GM12873 (cell line): ENCODE measurements at regions not wholly inside any gene's neighbourhood (a gene's known extent, or its start where the extent isn't known, plus 50 kb on each side); places are given as distances from the start of the nearest gene placed in this dataset.

Experiments used
- TF ChIP-seq, protein P1 (sequence below): IDR thresholded peaks from 2 replicates; pipeline ENCODE4 v1.5.1; 2012; ENCODE audit warnings: low read depth, mild to moderate bottlenecking, moderate library complexity, low read length, control low read depth; ENCODE audit not compliant: insufficient read depth; ENCODE audit errors: missing control alignments

DNA sequence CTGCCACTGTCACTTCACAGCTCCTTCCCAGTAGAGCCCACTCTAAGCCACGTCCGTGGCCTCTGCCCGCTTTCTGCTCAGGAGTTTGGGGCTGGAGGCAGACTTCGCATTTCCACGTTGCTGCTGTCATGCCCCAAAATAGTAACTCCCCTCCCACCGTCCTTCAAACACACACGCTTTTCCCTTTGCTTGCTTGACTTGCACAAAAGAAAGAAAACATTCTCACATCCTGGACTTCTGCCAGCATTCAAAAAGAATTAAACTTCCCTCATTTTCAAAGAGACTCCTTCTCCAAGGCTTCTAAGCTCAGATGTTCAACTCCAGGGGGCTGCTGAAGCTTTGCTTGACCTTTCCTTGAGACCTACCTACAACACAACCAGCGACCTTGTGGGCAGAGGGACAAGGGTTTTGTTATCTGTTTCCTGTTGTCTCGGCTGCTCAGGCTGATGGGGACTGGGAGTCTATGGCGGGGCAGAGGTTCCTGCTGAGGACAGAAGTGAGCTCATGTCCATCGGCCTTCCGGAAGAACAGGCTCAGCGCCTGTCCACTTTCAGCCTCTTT lies 263.8 kb upstream of the FOXQ1 start:
- TF ChIP-seq, protein P1, sequence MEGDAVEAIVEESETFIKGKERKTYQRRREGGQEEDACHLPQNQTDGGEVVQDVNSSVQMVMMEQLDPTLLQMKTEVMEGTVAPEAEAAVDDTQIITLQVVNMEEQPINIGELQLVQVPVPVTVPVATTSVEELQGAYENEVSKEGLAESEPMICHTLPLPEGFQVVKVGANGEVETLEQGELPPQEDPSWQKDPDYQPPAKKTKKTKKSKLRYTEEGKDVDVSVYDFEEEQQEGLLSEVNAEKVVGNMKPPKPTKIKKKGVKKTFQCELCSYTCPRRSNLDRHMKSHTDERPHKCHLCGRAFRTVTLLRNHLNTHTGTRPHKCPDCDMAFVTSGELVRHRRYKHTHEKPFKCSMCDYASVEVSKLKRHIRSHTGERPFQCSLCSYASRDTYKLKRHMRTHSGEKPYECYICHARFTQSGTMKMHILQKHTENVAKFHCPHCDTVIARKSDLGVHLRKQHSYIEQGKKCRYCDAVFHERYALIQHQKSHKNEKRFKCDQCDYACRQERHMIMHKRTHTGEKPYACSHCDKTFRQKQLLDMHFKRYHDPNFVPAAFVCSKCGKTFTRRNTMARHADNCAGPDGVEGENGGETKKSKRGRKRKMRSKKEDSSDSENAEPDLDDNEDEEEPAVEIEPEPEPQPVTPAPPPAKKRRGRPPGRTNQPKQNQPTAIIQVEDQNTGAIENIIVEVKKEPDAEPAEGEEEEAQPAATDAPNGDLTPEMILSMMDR, result no peak

DNA sequence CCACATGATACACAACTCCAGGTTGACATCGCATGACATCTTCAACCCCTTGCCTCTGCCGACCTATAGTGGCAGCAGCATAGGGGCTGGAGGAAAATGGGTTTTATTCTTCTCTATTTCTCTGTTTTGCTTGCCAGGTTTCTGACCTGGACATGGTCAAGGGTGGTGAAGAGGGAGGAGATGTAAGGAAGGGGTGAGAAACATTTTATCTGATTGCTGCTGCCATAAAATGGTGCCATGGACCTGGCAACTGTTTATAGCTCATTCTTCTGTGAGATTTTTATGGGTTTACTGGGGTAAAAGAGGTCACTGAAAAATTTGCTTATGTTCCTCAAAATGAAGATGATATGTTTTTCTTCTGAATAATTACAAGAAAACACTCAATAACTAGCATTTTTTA lies 266.7 kb upstream of the FOXQ1 start:
- TF ChIP-seq, protein P1, result no peak

GRCh38 chr6:1044040-1044836 lies 267.7 kb upstream of the FOXQ1 start:
- TF ChIP-seq, protein P1, result no peak

DNA sequence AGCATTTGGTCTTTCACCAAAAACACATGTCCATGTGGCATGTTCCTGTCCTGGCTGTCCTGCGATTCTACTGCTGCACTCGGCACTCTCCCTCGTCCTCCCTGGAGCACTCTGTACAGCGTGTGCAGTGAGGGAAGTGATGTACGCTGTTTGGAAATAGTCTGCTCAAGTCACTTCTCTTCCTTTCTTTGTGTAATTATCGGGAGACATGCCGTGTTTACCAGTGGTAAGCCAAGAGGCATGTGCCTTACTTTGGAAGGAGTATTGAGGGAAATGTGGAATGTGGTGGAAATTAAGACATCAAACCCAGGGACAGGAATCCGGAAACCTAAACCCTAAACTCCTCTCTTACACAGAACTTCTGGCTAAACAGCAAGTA lies 268.5 kb upstream of the FOXQ1 start:
- TF ChIP-seq, protein P1, result no peak

DNA sequence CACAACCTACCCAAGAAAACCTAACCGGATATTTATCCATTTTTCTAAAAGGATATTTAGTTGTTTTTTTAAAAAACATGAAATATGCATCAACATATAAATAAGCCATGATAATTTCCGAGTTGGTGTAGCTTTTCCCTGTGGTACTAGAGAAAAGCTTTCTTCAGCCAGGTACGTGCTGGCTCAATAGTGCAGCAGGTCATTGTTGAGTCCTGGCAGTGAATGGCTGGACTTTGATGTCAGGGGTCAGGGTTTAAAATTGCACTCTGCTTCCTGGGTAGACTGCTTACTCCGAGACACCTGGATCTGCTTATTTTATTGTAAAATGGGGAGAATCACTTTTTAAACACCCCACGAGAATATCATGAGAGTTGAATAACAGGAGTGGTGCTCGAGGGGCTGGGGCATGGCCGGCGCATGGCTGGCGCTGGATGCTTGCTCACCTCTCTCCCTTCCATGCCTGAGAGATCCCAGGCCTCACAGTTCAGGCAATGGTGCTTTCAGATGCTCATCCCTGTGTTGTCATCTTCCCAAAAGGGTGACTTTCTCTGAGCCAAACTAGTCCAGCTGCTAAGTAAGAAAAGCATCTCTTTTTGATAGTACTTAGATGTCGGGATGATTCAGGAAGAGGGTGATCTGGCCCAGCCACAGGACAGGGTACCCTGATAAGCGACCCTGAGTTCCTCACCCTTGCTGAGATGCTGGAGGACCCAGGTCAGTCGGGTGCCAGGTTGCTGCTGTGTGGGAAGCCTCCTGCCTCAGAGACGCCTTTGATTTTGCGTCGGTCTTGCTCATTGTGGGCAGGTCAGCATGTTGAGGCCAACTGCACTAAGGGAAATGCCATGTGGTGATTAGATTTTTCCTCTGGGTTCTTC lies 269.1 kb upstream of the FOXQ1 start:
- TF ChIP-seq, protein P1, result no peak

GRCh38 chr6:1040393-1040792 lies 271.5 kb upstream of the FOXQ1 start:
- TF ChIP-seq, protein P1, result no peak

- TF ChIP-seq, protein P1, result no peak
Measured at GRCh38 chr6:1039746-1040145, 272.2 kb upstream of the FOXQ1 start.
